Keratinocyte (primary cell): ENCODE measurements at regions not wholly inside any gene's neighbourhood (a gene's known extent, or its start where the extent isn't known, plus 50 kb on each side); places are given as distances from the start of the nearest gene placed in this dataset.

Experiments used
- DNase-seq: peaks from one replicate; pipeline ENCODE4 v3.0.0-alpha.2; 2011; ENCODE audit warnings: low read depth, missing footprints, low spot score
- FAIRE-seq: peaks from 2 replicates; lab custom pipeline; 2011; peaks lifted over from hg19 to GRCh38; lab: Jason Lieb, UNC
- H2AFZ ChIP-seq: 2 replicates; pipeline ENCODE4 v1.6.0; 2012; ENCODE audit warnings: low read length, control low read depth, inconsistent platforms; ENCODE audit not compliant: control insufficient read depth
- H3K27ac ChIP-seq: 2 replicates; pipeline ENCODE4 v1.5.1; 2011; ENCODE audit warnings: low read length; ENCODE audit not compliant: control insufficient read depth, insufficient read depth
- H3K27me3 ChIP-seq: 3 replicates; pipeline ENCODE4 v1.6.0; 2011; ENCODE audit warnings: low read length; ENCODE audit not compliant: control insufficient read depth, insufficient read depth; ENCODE audit errors: extremely low read depth
- H3K36me3 ChIP-seq, 2 experiments: 2 replicates in 1 of 2; 3 replicates in 1 of 2; pipeline ENCODE4 v1.5.1; 2011; ENCODE audit warnings: low read length in 2 of 2, mild to moderate bottlenecking in 1 of 2; ENCODE audit not compliant: control insufficient read depth in 2 of 2, insufficient read depth in 2 of 2; ENCODE audit errors: extremely low read depth in 1 of 2
- H3K4me1 ChIP-seq: 3 replicates; pipeline ENCODE4 v1.5.1; 2011; ENCODE audit warnings: low read length; ENCODE audit not compliant: control insufficient read depth, insufficient read depth; ENCODE audit errors: extremely low read depth
- H3K4me2 ChIP-seq: 3 replicates; pipeline ENCODE4 v1.6.0; 2011; ENCODE audit warnings: low read depth, low read length; ENCODE audit not compliant: control insufficient read depth, insufficient read depth; ENCODE audit errors: extremely low read depth
- H3K4me3 ChIP-seq, 3 experiments: fragments of 200-600 bp in 1 of 3; sonication (generic) in 1 of 3; 2 replicates in 2 of 3; 3 replicates in 1 of 3; pipeline ENCODE4 v1.5.1; 2011 to 2016; ENCODE audit warnings: low read length in 3 of 3, mild to moderate bottlenecking in 3 of 3, control low read depth in 2 of 3, inconsistent platforms in 1 of 3, low read depth in 1 of 3, mixed read lengths in 1 of 3, mixed run types in 1 of 3, moderate library complexity in 1 of 3; ENCODE audit not compliant: control insufficient read depth in 2 of 3, insufficient read depth in 2 of 3; ENCODE audit errors: extremely low read depth in 1 of 3
- H3K79me2 ChIP-seq: 2 replicates; pipeline ENCODE4 v1.6.0; 2012; ENCODE audit warnings: low read length; ENCODE audit not compliant: control insufficient read depth, insufficient read depth
- H3K9ac ChIP-seq: 3 replicates; pipeline ENCODE4 v1.6.0; 2011; ENCODE audit warnings: low read length; ENCODE audit not compliant: control insufficient read depth, insufficient read depth; ENCODE audit errors: extremely low read depth
- H3K9me1 ChIP-seq: 3 replicates; pipeline ENCODE4 v1.6.0; 2011; ENCODE audit warnings: low read length; ENCODE audit not compliant: control insufficient read depth, insufficient read depth; ENCODE audit errors: extremely low read depth
- H3K9me3 ChIP-seq: 2 replicates; pipeline ENCODE4 v1.5.1; 2012; ENCODE audit warnings: low read depth, low read length; ENCODE audit not compliant: control insufficient read depth
- H4K20me1 ChIP-seq: 3 replicates; pipeline ENCODE4 v1.6.0; 2011; ENCODE audit warnings: low read length; ENCODE audit not compliant: control insufficient read depth, insufficient read depth; ENCODE audit errors: extremely low read depth
- CTCF ChIP-seq, 3 experiments: IDR thresholded peaks in 1 of 3; conservative IDR thresholded peaks in 1 of 3; optimal IDR thresholded peaks in 1 of 3; 2 replicates in 2 of 3; 3 replicates in 1 of 3; pipeline versions ENCODE3 to v1.5.1; 2011; ENCODE audit warnings: low read length in 3 of 3, mild to moderate bottlenecking in 3 of 3, moderate library complexity in 2 of 3, control low read depth in 1 of 3, inconsistent platforms in 1 of 3; ENCODE audit not compliant: insufficient read depth in 2 of 3; ENCODE audit errors: extremely low read depth in 1 of 3
- EZH2 ChIP-seq: IDR thresholded peaks from one replicate; pipeline ENCODE4 v1.6.1; 2012; ENCODE audit warnings: inconsistent platforms, mild to moderate bottlenecking, low read length, moderate library complexity
- dilution Hi-C: fragments of 300-500 bp; cut with MboI; formaldehyde crosslinking; loops from one replicate; pipeline ENCODE4 v1.7.0; 2020; ENCODE audit warnings: low sequenced_read_pairs; ENCODE audit not compliant: extremely low pct_ligation_motif_present

- Histone ChIP-seq H2AFZ (no peak overlapping the region), H3K9ac (no peak overlapping the region), H4K20me1 (no peaks in the 10 kb centered on the region), H3K4me3 (no peak overlapping the region), H3K4me1 (no peaks in the 10 kb centered on the region), H3K4me2 (no peak overlapping the region), H3K27ac (no peak overlapping the region), H3K36me3 (no peaks in the 10 kb centered on the region), H3K27me3 (no peaks in the 10 kb centered on the region), H3K9me3 (no peaks in the 10 kb centered on the region), H3K79me2 (no peaks in the 10 kb centered on the region), H3K9me1 (no peaks in the 10 kb centered on the region)
- DNase-seq (no peak), FAIRE-seq (no peak)
- dilution Hi-C loops, result no loop called here
- TF ChIP-seq CTCF (optimal IDR thresholded peaks at IDR 0.05 in 1 of 3, IDR thresholded peaks at IDR 0.05 in 1 of 3, conservative IDR thresholded peaks at IDR 0.05 in 1 of 3; ENCODE audit: extremely low read depth in 1 of 3, insufficient read depth in 2 of 3, low read length in 3 of 3) (no peak), EZH2 (no peak)
Measured at GRCh38 chr12:115722181-115722580, 555.3 kb downstream of the MED13L start.

GRCh38 chr12:115716551-115716950 lies 560.9 kb downstream of the MED13L start:
- H3K9me1 ChIP-seq, result no peaks in the 10 kb centered on the region
- DNase-seq (no peak), FAIRE-seq (no peak)
- dilution Hi-C loops, result no loop called here
- TF ChIP-seq CTCF (optimal IDR thresholded peaks at IDR 0.05 in 1 of 3, IDR thresholded peaks at IDR 0.05 in 1 of 3, conservative IDR thresholded peaks at IDR 0.05 in 1 of 3; ENCODE audit: extremely low read depth in 1 of 3, insufficient read depth in 2 of 3, low read length in 3 of 3) (no peak), EZH2 (no peak)
- H3K27me3 ChIP-seq, result no peaks in the 10 kb centered on the region
- H3K9me3 ChIP-seq, result no peaks in the 10 kb centered on the region
- H3K27ac ChIP-seq, result no peak overlapping the region
- H3K79me2 ChIP-seq, result no peaks in the 10 kb centered on the region
- no peak overlapping the region for H2AFZ ChIP-seq
- no peak overlapping the region for H3K4me2 ChIP-seq
- H3K36me3 ChIP-seq, result no peaks in the 10 kb centered on the region
- H3K4me1 ChIP-seq, result no peaks in the 10 kb centered on the region
- no peak overlapping the region for H3K9ac ChIP-seq
- no peak overlapping the region for H3K4me3 ChIP-seq
- no peaks in the 10 kb centered on the region for H4K20me1 ChIP-seq
